HPDE6-E6E7 (cell line): ENCODE measurements at regions not wholly inside any gene's neighbourhood (a gene's known extent, or its start where the extent isn't known, plus 50 kb on each side); places are given as distances from the start of the nearest gene placed in this dataset.

Experiments used
- DNase-seq: peaks from one replicate; pipeline ENCODE4 v3.0.0; 2011; ENCODE audit warnings: missing footprints; ENCODE audit errors: extremely low spot score

GRCh38 chr5:99911971-99912370 is 623.2 kb upstream of the FAM174A start:
- no peak for DNase-seq

- DNase-seq, result no peak
Observed at GRCh38 chr5:99906776-99907175, 628.4 kb upstream of the FAM174A start.

- no peak for DNase-seq
Observed at GRCh38 chr5:99901972-99902371, 633.2 kb upstream of the FAM174A start.

DNA sequence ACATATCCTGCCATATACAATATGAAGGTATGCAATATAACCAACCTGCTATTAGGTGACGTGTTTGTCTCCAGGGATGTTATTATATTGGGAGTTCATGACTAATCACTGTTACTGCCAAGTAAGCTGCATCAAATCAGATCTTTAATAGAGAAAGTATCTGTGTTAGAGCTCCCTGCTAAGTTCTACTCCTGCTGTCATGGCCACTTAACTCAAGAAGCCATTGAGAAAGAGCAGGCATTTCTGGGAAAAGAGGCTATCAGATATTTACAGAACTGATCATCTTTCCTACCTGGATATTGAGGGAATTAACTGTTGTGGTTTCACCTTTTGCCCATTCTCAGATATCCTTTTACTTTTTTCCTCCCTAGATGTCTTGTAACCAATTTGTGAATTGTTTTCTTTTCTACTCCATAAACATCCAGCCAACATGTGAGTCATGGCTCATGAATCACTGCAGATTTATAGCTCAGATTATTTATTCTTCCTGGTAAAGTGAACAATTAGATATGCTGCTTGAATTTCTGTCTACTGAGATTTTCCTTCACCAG is 634.8 kb upstream of the FAM174A start:
- DNase-seq, result peak; percentile 27

DNA sequence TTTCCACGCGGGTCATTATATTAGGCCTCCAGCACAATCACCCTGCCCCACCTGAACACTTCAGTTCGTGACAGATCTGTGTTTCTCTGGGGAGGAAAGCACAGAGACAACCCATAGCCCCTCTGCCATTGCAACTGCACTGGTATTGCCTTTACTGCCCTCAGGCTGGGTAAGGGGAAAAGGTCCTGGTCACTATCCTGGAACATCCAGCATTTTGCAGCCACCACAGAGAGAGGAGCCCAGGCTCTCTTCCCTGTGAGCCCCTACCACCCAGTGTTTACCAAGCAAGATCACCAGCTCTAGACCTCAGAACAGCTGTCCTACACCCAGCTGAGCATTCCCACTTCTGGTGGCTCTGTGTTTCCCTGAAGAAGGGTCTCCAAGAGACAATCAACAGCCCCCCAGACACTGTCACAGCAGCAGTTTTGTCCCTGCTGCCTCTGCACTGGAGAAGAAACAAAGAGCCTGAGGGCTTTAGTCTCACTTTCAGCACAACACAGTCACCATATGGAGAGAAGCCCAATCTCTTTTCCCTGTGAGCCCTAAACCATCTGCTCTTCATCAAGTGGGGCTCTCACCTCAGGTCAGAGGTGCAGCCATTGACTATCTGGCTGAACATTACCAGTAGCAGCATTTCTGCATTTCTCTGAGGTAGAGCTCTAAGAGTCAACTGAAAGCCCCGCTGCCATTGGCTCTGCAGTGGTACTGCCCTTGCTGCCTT is 655.2 kb upstream of the FAM174A start:
- DNase-seq, result no peak

GRCh38 chr5:99878830-99879229 is 656.3 kb upstream of the FAM174A start:
- no peak for DNase-seq

GRCh38 chr5:99866740-99867139 is 668.4 kb upstream of the FAM174A start:
- DNase-seq, result no peak

GRCh38 chr5:99865159-99865558 is 670.0 kb upstream of the FAM174A start:
- no peak for DNase-seq

DNA sequence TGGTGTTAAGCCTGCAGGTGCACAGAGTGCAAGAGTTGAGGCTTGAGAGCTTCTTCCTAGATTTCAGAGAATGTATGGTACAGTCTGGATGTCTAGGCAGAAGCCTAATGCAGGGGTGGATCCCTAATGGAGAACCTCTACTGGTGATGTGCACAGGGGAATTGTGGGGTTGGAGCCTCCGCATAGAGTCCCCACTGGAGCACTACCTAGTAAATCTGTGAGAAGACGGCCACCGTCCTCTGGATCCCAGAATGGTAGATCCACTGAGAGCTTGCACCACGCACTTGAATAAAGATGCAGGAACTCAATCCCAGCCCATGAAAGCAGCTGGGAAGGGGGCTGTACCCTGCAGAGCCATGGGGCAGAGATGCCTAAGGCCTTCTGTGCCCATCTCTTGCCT is 699.4 kb upstream of the FAM174A start:
- DNase-seq, result no peak

GRCh38 chr5:99827136-99827535 is 708.0 kb upstream of the FAM174A start:
- DNase-seq, result no peak

DNA sequence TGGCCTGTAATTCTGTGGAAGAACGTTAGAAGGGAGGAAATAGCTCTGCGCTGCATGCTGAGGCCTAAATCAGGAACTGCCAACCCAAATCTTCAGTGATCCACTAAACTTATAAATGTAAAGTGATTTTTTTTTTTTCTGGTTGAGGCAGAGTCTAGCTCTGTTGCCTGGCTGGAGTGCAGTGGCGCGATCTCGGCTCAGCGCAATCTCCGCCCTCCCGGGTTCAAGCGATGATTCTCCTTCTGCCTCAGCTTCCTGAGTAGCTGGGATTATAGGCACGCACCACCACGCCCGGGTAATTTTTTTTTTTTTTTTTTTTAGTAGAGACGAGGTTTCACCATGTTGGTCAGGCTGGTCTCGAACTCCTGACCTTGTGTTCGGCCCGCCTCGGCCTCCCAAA is 717.4 kb upstream of the FAM174A start:
- DNase-seq, result no peak

GRCh38 chr5:99814321-99815063 is 720.7 kb upstream of the FAM174A start:
- no peak for DNase-seq

DNA sequence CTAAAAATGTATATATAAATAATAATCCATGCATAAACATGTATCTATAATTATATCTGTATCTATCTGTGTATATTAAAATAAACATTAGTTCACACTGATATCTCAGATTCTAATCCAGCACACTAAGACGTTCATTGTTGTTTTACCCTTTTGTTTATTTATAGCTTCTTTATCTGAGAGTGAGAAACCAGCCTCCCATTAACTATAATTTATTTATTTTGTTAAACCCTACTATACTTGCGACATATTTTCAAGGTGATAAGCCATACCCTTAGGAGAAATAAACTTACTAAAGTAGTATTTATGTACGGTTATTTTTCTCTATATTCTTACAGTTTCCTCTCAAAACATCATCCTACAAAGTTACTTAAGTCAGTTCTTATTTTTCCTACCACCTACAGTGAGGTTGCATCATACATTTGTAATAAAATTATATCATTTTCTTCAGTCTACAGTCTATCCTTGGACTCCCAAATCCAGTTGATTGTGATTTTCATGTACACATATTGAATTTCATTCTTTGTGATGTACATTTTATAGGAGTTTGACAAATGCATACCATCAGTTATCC is 726.4 kb upstream of the FAM174A start:
- DNase-seq, result no peak

- no peak for DNase-seq
Observed at GRCh38 chr5:99807346-99807745, 727.8 kb upstream of the FAM174A start.

DNA sequence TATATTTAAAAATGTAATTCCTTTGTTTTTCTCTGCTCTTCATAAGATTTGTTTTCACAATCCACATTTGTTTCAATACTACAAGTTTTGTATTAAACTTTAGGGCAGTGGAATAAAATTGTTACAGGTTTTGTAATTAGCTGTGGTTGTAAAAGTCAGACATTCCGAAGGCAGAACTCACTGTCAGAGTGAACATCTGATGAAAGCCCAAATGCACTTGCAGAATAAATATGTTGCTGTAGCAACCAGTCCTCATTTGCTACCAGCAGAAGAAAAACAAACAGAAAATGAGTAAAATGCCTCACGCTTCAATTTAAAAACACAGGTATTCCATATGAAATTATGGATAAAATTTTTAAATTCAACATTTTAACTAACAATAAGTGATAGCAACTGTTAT is 740.1 kb upstream of the FAM174A start:
- no peak for DNase-seq

GRCh38 chr5:99788482-99788881 is 746.7 kb upstream of the FAM174A start:
- no peak for DNase-seq

DNA sequence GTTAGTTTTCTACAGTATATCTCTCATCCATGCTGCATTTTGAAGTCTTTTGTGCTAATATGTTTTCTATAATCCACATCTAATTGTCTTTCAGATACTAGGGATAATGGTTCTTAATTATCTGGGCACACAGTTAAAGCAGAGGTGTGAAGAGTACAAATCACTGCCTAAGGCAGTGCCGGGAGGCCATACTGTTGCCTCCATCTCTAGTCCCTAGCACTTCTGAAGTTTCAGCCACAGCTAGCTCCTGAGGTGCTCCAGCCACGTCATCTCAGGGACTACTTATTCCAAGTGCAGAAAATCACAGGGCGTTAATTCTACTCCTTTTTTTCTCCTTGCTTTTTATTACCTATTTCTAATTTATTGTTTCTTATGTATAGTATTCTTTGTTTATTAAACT is 760.0 kb upstream of the FAM174A start:
- no peak for DNase-seq

DNA sequence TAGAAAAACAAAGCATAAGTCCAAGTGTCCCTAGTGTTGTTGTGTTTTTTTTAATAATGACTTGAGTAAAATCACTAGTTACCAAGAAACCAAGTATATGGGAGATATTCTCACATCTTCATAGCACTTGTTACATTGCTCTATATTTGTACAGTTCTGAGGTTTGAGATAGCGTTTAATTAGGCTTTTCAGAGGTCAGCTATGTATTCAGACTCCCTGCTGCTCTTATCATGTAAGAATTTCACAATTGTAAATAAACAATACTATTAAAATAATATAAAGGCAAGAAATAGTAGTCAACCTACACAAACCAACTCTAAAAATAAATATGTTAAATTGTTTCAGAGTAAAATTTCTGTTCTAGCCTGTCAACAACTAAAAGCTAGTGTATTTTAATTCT is 761.9 kb upstream of the FAM174A start:
- DNase-seq, result no peak

DNA sequence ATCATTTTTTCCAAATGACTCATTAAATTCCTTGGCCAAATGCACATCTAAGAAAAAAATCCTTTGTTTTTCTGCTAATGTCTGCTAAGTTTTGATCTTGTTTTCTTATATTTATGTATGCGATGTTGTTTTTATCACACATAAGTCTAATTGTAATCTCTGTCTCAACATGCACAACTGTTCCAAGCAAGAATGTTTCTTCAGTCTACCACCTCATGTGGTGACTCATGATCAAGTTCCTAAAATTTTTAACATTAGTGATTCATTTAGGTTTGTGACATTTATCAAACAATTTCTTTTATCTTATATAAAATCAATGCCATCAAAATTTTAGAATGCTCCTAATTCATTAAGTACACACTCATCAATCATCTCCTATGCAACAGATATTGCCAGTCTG is 763.9 kb upstream of the FAM174A start:
- DNase-seq, result no peak

DNA sequence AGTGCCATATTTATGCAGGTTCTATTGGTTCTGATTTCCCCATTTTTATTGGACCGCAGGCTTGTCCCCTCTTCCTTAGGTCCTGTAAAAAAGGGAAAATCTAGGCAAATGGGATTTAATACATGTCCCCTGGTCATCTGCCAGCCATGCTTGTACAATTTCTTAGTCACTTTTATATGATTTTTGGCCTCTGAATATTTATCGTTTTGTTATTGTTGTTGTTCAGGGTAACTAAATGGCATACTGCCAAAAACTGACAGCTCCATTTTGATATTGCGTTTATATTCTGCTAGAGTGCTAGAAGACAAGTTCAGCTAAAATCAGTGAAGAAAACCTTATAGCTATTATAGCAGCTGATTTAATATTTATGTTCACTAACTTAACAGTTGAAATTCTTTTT is 770.2 kb upstream of the FAM174A start:
- DNase-seq, result no peak

GRCh38 chr5:99763021-99763774 is 772.0 kb upstream of the FAM174A start:
- no peak for DNase-seq

- DNase-seq, result no peak
Observed at GRCh38 chr5:99747342-99747741, 787.8 kb upstream of the FAM174A start.
